Muscle of leg (tissue), 3 donors: ENCODE measurements at regions not wholly inside any gene's neighbourhood (a gene's known extent, or its start where the extent isn't known, plus 50 kb on each side); places are given as distances from the start of the nearest gene placed in this dataset.
"Not testable (repeated sequence)": the region's sequence is repeated elsewhere in the genome, so short reads cannot be mapped to it uniquely, and the experiment has no call there.

Experiments used
- DNase-seq: peaks from one replicate; pipeline ENCODE4 v3.0.0; 2013
- H3K27ac ChIP-seq: one replicate; pipeline ENCODE4 v1.5.1; 2013; ENCODE audit warnings: mild to moderate bottlenecking, low read length, control low read depth
- H3K27me3 ChIP-seq: one replicate; pipeline ENCODE4 v1.6.1; 2013; ENCODE audit warnings: low read length; ENCODE audit not compliant: control insufficient read depth, insufficient read depth
- H3K36me3 ChIP-seq: one replicate; pipeline ENCODE4 v1.6.1; 2013; ENCODE audit warnings: low read length; ENCODE audit not compliant: control insufficient read depth, insufficient read depth
- H3K4me1 ChIP-seq: one replicate; pipeline ENCODE4 v1.6.1; 2013; ENCODE audit warnings: low read length; ENCODE audit not compliant: control insufficient read depth, insufficient read depth
- H3K4me3 ChIP-seq: one replicate; pipeline ENCODE4 v1.5.1; 2013; ENCODE audit warnings: low read length, control low read depth
- H3K9me3 ChIP-seq: replicated peaks from 2 replicates; pipeline ENCODE4 v1.6.1; 2013; ENCODE audit warnings: low read depth, low read length; ENCODE audit not compliant: control insufficient read depth
- WGBS: methylation state at CpG from one replicate; pipeline ENCODE4 v1.1.5; 2013; ENCODE audit warnings: missing lambda C conversion rate; ENCODE audit not compliant: insufficient coverage; 5-methylcytosine and 5-hydroxymethylcytosine counted together

DNA sequence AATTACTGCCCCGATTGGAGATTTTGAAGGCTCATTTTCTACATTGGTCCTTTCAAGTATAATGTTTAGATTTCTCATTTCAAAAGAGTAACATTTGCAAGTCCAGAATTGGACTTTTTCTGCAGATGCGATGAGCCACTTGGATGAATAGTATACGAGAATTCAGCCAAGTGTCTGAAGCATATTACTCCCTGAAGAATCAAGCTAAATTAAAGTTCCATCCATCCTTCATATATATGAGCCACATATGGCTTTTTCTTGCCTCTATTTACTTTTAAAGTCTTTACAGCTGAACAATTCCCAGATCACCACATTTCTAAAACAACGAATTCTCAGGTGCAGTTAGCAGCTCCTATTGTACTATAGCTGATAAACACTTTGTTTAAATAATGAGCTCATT, 288.7 kb downstream of the CEMIP2 start:
- WGBS = 40% methylated on average over 1 of the region's 4 CpGs
- DNase-seq = peak; percentile 83

DNA sequence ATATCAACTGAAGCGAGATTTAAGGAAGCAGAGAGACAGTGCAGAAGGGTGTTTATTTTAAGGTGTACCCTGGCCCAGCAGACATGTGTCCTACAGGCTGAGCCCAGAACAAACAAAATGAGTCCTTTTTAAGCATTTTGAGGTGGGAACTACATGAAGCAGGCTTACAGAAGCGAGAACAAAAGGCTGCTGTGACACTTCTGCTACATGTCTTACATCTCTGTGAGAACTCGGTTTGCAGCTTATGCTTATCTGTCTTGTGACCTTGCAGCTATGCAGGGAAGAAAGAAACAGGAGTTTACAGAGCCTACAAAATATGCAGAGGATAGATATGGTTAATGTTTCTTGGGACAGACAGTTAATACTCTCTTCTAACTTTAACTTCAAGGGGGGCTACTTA, 295.9 kb downstream of the CEMIP2 start:
- DNase-seq = no peak
- H3K4me1 ChIP-seq = no peaks in the 10 kb centered on the region
- H3K4me3 ChIP-seq = no peak overlapping the region
- no peak overlapping the region for H3K27ac ChIP-seq
- WGBS = 69% methylated on average over 3 of the region's 3 CpGs
- no peaks in the 10 kb centered on the region for H3K36me3 ChIP-seq
- no peaks in the 10 kb centered on the region for H3K9me3 ChIP-seq
- H3K27me3 ChIP-seq = no peaks in the 10 kb centered on the region

More for the DNA sequence above, 288.7 kb downstream of the CEMIP2 start:
- Histone ChIP-seq H3K9me3 (no peaks in the 10 kb centered on the region), H3K27ac (no peak overlapping the region), H3K4me3 (no peak overlapping the region), H3K36me3 (no peaks in the 10 kb centered on the region), H3K27me3 (no peaks in the 10 kb centered on the region), H3K4me1 (peaks cover 5% of the 10 kb centered on the region)

DNA sequence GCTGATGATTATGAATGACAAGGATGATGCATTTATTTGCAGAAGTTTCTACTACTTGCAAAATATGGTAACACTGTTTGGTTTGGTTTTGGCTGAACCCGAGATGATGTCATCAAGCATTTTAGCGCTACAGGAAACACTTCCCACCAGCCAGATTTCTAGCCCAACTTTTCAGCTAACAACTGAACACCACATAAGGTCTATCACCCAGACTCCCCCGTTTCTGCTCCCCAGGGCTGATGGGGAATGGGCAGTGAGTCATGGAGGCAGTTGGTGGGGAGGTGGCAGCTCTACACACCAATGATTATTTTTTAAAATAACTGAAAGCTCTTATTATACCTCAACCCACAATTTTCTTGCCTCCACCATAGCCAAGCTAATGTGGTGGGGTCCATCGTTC, 302.9 kb downstream of the CEMIP2 start:
- H3K4me1 ChIP-seq = no peaks in the 10 kb centered on the region
- no peaks in the 10 kb centered on the region for H3K27me3 ChIP-seq
- no peak overlapping the region for H3K4me3 ChIP-seq
- WGBS = 71% methylated on average over 2 of the region's 4 CpGs
- H3K36me3 ChIP-seq = no peaks in the 10 kb centered on the region
- no peak for DNase-seq
- H3K27ac ChIP-seq = no peak overlapping the region
- H3K9me3 ChIP-seq = no peaks in the 10 kb centered on the region

DNA sequence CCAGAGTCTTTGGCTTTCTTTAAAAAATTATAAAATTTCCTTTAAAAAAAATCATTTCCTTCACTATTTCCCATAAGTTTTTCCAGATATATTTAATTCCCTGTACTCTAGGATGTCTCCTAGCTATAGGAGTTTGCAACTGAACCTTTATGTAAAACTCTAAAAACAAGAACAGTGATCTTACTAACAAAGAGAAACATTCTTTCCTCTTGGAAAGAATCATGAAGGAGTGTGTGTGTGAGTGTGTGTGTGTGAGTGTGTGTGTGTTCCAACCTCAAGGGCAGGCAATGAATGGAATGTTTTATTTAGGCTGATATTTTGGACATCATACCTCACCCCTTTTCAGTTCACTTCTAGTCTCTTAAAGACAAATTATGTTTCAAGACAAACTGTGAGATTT, 309.2 kb downstream of the CEMIP2 start:
- no peak for DNase-seq
- Histone ChIP-seq H3K4me3 (no peak overlapping the region), H3K36me3 (no peaks in the 10 kb centered on the region), H3K9me3 (no peaks in the 10 kb centered on the region), H3K27ac (no peak overlapping the region), H3K4me1 (no peaks in the 10 kb centered on the region), H3K27me3 (no peaks in the 10 kb centered on the region)

DNA sequence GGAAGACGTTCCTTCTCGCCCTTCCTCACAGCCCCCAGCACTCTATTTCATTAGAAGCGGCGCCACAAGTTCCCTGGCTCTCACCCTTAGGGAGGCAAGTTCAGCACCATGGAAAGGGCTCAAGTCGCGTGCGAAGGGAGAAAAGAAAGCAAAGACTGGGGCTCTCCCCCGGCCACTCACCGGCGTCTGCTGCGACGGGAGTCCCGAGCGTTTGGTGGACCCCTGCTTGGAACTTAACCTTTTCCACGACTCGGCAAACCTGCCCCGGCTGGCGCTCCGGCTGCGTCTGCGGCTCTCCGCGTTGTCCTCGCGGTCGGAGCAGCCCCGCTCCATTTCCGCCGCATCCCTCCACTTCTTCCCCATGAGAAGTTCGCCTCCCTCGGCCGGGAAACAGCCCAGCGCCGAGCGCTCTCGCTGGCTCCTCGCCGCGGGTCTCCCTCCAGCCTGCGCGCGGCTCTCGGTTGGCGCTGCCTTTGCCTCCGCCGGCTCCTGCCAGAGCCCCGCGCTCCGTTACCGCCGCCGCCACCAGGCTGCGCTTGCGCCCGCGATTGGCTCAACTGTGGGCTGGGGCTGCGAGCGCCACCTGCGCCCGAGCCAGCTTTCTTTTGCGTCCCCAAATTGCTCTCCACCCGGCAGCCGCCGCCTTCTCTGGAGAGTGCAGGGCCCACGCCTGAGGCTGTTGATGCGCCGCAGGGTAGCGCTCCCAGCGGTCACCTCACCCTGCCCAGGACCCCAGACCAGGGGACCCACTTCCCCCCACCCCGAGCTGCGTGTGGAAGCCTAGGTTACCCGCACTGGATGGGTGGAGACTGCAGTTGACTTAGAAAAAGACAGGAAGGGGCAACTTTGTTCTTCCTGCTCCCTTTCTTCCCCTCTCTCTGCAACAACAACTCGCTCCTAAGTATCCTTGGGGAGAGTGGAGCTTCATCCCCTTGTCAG, 321.6 kb downstream of the CEMIP2 start:
- no peaks in the 10 kb centered on the region for H3K36me3 ChIP-seq
- DNase-seq = peak; percentile 93
- peak overlapping the region; percentile 44 for H3K4me3 ChIP-seq
- under 1% methylated on average over 59 of the region's 73 CpGs for WGBS
- H3K4me1 ChIP-seq = peaks cover 9% of the 10 kb centered on the region
- H3K27ac ChIP-seq = no peak overlapping the region
- peaks cover 2% of the 10 kb centered on the region for H3K9me3 ChIP-seq
- peaks cover 11% of the 10 kb centered on the region for H3K27me3 ChIP-seq

DNA sequence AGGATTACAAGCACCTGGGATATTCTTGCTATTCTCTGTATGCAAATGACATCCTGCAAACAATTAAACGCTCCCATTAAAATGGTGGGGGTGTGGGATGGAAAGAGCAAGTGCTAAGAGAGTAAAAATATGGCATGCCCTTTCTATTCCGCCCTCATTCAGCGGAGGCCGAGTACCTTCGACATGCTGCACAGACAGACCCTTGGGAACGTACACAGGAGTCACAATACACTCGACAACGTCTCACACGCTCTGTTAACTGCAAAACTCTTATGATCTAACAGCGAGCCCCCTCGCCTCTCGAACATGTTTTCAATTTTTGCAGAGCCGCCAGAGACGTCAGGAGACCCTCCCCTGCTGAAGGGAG, 322.2 kb downstream of the CEMIP2 start:
- Histone ChIP-seq H3K27me3 (peaks cover 11% of the 10 kb centered on the region), H3K4me1 (peaks cover 9% of the 10 kb centered on the region), H3K4me3 (no peak overlapping the region), H3K9me3 (no peaks in the 10 kb centered on the region), H3K27ac (no peak overlapping the region), H3K36me3 (no peaks in the 10 kb centered on the region)
- no peak for DNase-seq
- WGBS = 47% methylated on average over 12 of the region's 14 CpGs

DNA sequence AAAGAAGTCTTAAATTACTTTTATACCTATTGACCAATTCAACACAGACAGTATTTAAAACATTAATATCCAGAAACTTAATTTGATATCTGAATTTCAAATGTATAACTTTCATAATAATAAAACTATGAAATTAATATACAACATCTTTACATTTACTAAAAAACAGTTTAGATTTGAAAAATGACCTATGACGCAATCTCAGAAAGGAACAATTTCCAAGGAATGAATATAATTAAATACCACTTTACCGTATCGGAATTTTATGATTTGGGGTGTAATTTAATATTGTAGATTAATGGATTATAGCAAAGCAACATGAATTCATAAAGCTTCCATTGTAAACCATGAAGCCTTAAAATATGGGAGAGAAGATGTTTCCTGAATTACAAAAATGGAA, 321.5 kb upstream of the TRPM3 start:
- Histone ChIP-seq H3K36me3 (no peaks in the 10 kb centered on the region), H3K27me3 (peaks cover 11% of the 10 kb centered on the region), H3K9me3 (no peaks in the 10 kb centered on the region), H3K4me1 (peaks cover 9% of the 10 kb centered on the region), H3K4me3 (no peak overlapping the region), H3K27ac (no peak overlapping the region)
- no CpG with 5 or more reads among the region's 3 CpGs for WGBS
- DNase-seq = no peak

DNA sequence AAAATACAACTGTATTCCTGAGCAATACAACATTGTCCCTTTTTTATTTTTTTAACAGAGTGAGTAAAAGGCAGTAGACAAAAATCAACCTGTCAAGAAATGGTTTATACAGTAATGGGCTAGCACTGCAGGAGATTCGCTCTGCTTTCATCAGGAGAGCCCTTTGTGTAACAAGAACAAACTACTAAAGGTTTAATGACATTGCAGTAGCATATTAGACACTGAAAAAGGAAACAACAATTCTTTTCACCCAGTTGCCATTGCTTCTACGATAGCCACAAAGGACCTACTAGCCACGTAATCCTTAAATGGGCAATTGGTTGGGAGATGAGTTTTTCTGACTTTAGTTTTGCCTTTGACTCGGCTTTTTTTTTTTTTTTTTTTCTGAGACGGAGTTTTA, 319.8 kb upstream of the TRPM3 start:
- H3K4me1 ChIP-seq = peaks cover 1% of the 10 kb centered on the region
- no CpG with 5 or more reads among the region's 5 CpGs for WGBS
- no peak overlapping the region for H3K4me3 ChIP-seq
- no peak overlapping the region for H3K27ac ChIP-seq
- DNase-seq = no peak
- H3K27me3 ChIP-seq = peaks cover 2% of the 10 kb centered on the region
- no peaks in the 10 kb centered on the region for H3K36me3 ChIP-seq
- H3K9me3 ChIP-seq = no peaks in the 10 kb centered on the region

DNA sequence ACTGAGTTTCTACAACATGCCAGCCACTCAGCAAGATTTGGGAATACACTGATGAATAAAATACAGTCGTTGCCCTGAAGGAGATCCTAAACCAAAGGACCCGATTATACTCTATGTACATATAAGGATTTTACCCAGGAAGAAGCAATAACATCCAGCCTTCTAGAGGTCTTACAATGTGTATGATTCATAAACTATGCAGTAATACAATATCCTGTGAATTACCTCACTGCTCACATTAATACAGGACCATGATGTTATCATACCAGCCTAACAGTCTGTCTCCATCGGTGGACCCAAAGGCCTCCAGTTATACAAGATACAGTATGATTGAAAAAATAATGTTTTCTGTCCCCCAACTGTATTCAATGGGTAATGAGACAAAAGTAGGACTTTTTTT, 310.5 kb upstream of the TRPM3 start:
- no peaks in the 10 kb centered on the region for H3K27me3 ChIP-seq
- WGBS = no CpG with 5 or more reads among the region's 3 CpGs
- no peak overlapping the region for H3K4me3 ChIP-seq
- no peak for DNase-seq
- no peaks in the 10 kb centered on the region for H3K36me3 ChIP-seq
- H3K27ac ChIP-seq = no peak overlapping the region
- no peaks in the 10 kb centered on the region for H3K4me1 ChIP-seq
- no peaks in the 10 kb centered on the region for H3K9me3 ChIP-seq

DNA sequence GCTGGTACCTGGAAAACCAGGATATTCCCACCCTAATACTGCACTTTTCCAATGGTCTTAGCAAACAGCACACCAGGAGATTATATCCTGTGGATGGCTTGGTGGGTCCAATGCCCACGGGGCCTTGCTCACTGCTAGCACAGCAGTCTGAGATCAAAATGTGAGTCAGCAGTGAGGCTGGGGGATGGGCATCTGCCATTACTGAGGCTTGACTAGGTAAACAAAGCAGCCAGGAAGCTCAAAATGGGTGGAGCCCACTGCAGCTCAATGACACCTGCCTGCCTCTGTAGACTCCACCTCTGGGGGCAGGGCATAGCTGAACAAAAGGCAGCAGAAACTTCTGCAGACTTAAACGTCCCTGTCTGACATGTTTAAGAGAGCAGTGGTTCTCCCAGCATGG, 285.9 kb upstream of the TRPM3 start:
- H3K27ac ChIP-seq, H3K9me3 ChIP-seq, H3K27me3 ChIP-seq, DNase-seq, H3K4me3 ChIP-seq, H3K36me3 ChIP-seq, H3K4me1 ChIP-seq: not testable (repeated sequence)
- 81% methylated on average over 2 of the region's 2 CpGs for WGBS

DNA sequence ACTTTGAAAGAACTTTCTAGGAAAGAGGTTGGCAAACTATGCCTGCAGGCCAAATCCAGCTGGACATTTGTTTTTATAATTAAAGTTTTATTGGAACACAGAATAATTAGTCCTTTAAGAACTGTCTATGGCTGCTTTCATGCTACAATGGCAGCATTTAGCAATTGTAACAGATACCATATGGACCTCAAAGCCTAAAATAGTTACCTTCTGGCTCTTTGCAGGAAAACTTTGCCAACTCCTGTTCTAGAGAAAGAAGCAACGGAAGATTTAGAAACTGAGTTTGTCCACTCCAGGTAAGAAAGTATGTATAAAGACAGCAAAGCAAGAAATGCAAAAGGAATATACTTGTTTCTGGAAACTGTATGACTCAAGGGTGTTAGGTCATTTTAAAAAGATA, 281.7 kb upstream of the TRPM3 start:
- DNase-seq = no peak
- Histone ChIP-seq H3K4me3 (no peak overlapping the region), H3K4me1 (no peaks in the 10 kb centered on the region), H3K9me3 (no peaks in the 10 kb centered on the region), H3K36me3 (no peaks in the 10 kb centered on the region), H3K27me3 (no peaks in the 10 kb centered on the region), H3K27ac (no peak overlapping the region)
- WGBS = no CpG with 5 or more reads among the region's 1 CpG
